ENCODE measurements at regions not wholly inside any gene's neighbourhood (a gene's known extent, or its start where the extent isn't known, plus 50 kb on each side); places are given as distances from the start of the nearest gene placed in this dataset.
A peak's percentile ranks its signal among the peaks of the same experiment; 100 is the strongest.

- no peak for TF ChIP-seq MXD1 (CRISPR knock-in tag; IDR thresholded peaks at IDR 0.05; ENCODE audit: borderline replicate concordance, poor library complexity, severe bottlenecking)
- no peak for TF ChIP-seq SREBF1 (IDR thresholded peaks at IDR 0.05; ENCODE audit: borderline replicate concordance, low read depth, low read length)
- no peak for TF ChIP-seq TEAD1 (CRISPR knock-in tag; IDR thresholded peaks at IDR 0.05)
- peak; percentile 6 for TF ChIP-seq NFYB (IDR thresholded peaks at IDR 0.05; ENCODE audit: extremely low read depth, insufficient read length)
- no peak for TF ChIP-seq HNRNPLL (IDR thresholded peaks at IDR 0.05; ENCODE audit: low read depth, low read length, poor library complexity, severe bottlenecking)
- no peak for TF ChIP-seq PYGO2 (tag; IDR thresholded peaks at IDR 0.05)
- no peak for TF ChIP-seq HDAC1 (IDR thresholded peaks at IDR 0.05)
- no peak for TF ChIP-seq SMARCC2 (IDR thresholded peaks at IDR 0.05; ENCODE audit: low read depth)
- no peak for TF ChIP-seq KLF16 (IDR thresholded peaks at IDR 0.05)
- TF ChIP-seq SAFB (IDR thresholded peaks at IDR 0.05; ENCODE audit: borderline replicate concordance, low read depth, low read length): no peak
- 0 out of 2 replicates have a peak, but pooled peaks have one; percentile 27 for TF ChIP-seq POLR2G (IDR thresholded peaks at IDR 0.05; ENCODE audit: low read depth, low read length)
- no peak for TF ChIP-seq ZNF584 (CRISPR knock-in tag; IDR thresholded peaks at IDR 0.05; ENCODE audit: low read depth)
- no peak for TF ChIP-seq STAT5A (IDR thresholded peaks at IDR 0.05; ENCODE audit: borderline replicate concordance, low read length)
- no peak for TF ChIP-seq ATF6 (CRISPR knock-in tag; IDR thresholded peaks at IDR 0.05)
- 0 out of 2 replicates have a peak, but pooled peaks have one; percentile 32 for TF ChIP-seq RBFOX2 (IDR thresholded peaks at IDR 0.05; ENCODE audit: low read depth, low read length)
- TF ChIP-seq CHCHD3 (CRISPR knock-in tag; IDR thresholded peaks at IDR 0.05): no peak
- no peak for TF ChIP-seq ELF1 (tag; IDR thresholded peaks at IDR 0.05)
- TF ChIP-seq FOXJ3 (CRISPR knock-in tag; IDR thresholded peaks at IDR 0.05): no peak
- no peak for TF ChIP-seq MBD1 (CRISPR knock-in tag; IDR thresholded peaks at IDR 0.05)
These were observed 70.6 kb downstream of the MRPL14 start (continued) for GRCh38 chr6:44056392-44057237.

All from K562 (cell line).